GM10266 (cell line): ENCODE measurements at regions not wholly inside any gene's neighbourhood (a gene's known extent, or its start where the extent isn't known, plus 50 kb on each side); places are given as distances from the start of the nearest gene placed in this dataset.

Experiments
- DNase-seq: peaks from one replicate; pipeline ENCODE4 v3.0.0; 2012; ENCODE audit errors: extremely low spot score
- TF ChIP-seq, protein P1 (sequence below): IDR thresholded peaks from 2 replicates; pipeline ENCODE4 v1.5.1; 2012; ENCODE audit warnings: mild to moderate bottlenecking, low read depth; ENCODE audit not compliant: control insufficient read depth, insufficient read depth; ENCODE audit errors: missing control alignments

- TF ChIP-seq, protein P1, sequence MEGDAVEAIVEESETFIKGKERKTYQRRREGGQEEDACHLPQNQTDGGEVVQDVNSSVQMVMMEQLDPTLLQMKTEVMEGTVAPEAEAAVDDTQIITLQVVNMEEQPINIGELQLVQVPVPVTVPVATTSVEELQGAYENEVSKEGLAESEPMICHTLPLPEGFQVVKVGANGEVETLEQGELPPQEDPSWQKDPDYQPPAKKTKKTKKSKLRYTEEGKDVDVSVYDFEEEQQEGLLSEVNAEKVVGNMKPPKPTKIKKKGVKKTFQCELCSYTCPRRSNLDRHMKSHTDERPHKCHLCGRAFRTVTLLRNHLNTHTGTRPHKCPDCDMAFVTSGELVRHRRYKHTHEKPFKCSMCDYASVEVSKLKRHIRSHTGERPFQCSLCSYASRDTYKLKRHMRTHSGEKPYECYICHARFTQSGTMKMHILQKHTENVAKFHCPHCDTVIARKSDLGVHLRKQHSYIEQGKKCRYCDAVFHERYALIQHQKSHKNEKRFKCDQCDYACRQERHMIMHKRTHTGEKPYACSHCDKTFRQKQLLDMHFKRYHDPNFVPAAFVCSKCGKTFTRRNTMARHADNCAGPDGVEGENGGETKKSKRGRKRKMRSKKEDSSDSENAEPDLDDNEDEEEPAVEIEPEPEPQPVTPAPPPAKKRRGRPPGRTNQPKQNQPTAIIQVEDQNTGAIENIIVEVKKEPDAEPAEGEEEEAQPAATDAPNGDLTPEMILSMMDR, result no peak
- DNase-seq, result no peak
Measured at GRCh38 chr20:58073945-58074856, 154.3 kb downstream of the ANKRD60 start.

- no peak for DNase-seq
- TF ChIP-seq, protein P1, result no peak
Measured at GRCh38 chr20:58072695-58073671, 155.5 kb downstream of the ANKRD60 start.

GRCh38 chr20:58071991-58072390 lies 156.5 kb downstream of the ANKRD60 start:
- TF ChIP-seq, protein P1, result no peak
- no peak for DNase-seq

- TF ChIP-seq, protein P1, result no peak
- DNase-seq, result no peak
Measured at GRCh38 chr20:58071298-58071697, 157.2 kb downstream of the ANKRD60 start.

DNA sequence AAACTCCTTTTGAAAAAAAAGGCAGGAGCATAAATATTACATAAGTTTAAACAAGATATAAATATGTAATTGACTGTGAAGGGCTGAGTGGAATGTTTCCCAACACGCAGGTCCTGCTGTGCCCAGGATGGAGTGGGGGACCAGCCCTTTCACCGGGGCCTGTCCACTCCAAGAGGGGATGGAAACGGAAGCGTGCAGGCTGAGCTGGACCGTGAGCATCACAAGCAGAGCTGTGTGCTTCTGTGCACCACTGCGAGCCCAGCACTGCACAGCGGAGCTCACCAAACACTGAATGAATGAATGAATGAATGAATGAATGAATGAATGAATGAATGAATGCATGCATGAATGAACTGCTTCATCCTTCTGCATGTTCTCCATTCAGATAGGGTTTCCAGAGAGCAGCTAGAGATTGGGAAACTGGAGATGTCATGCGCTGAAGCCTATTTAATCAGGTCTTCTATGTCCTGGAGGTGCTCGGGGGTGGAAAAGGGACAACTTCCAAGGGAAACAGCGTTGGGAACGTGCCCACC lies 157.7 kb downstream of the ANKRD60 start:
- TF ChIP-seq, protein P1, result no peak
- no peak for DNase-seq

DNA sequence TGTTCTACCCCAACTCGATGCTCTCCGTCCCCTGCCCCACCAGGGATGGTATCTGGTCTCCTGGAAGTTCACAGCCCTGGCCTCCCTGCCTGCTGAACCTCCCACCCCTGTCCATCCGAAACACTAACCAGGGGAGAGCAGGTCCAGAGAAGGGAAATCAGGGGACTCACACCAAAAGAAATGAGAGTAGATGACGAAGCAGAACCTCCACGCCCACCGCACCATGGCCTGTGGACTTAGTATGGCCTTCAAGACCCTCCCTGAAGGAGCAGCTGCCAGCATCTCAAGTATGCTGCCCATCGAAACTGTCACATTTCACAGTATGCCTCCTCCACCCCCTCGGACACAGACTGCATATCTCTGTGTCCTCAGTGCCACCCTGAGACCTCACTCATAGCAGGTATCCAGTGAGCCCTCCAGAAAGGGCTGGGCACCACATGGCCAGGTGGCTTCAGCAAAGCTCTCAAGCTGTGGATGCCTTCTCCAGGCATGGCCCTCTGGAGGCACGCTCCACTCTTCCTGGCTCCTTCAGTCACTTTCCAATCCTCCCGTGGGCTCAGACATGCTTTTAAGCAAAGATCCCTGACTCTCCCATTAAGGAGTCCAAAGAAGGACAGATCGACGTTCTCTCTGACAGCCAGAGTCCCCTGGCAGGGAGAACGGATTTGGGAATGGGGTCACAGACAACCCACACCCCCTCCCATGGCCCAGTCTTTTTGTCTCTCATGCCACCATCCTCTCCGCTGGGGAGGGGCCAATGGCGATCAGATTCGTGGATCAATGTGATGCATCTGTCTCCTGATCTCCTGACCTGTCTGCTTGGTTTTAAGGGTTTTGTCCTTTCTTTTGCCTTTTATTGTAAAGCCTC lies 158.4 kb downstream of the ANKRD60 start:
- TF ChIP-seq, protein P1, result no peak
- no peak for DNase-seq
